ENCODE measurements at regions not wholly inside any gene's neighbourhood (a gene's known extent, or its start where the extent isn't known, plus 50 kb on each side); places are given as distances from the start of the nearest gene placed in this dataset.

DNA sequence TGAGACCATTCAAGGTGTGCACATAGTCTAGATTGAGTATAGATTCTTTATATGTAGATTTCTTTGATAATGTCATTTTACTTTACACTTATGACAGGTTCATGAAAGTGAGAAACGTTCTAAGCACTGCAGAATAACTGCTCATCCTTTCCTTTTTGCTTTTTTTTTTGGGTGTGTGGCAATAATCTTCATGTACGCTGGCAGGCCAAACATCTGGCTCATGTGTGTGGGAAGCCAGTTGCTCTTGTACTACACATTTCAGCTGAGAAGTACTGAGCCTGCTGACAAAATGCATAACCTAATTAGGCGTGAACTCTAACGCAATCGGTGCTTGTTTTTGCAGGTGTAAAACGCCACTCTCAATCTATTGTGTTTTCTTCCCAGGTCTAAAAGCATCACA, 350.8 kb upstream of the KAZN start:
- Histone ChIP-seq H3K9me3 (ENCODE audit: control insufficient read depth in 2 of 2, low read length in 2 of 2) (peaks cover 0 to 5% of the 10 kb centered on the region in 2 donors), H3K27ac (ENCODE audit: low read length) (no peak overlapping the region), H3K36me3 (ENCODE audit: control insufficient read depth in 2 of 2, insufficient read depth in 2 of 2, low read length in 2 of 2) (no peaks in the 10 kb centered on the region), H3K27me3 (ENCODE audit: control insufficient read depth in 1 of 2, insufficient read depth in 2 of 2, low read length in 2 of 2) (peaks cover 0 to 2% of the 10 kb centered on the region in 2 donors), H3K4me1 (ENCODE audit: control insufficient read depth, insufficient read depth, low read length) (no peaks in the 10 kb centered on the region), H3K9ac (ENCODE audit: low read length in 2 of 2) (no peak overlapping the region), H3K4me3 (ENCODE audit: low read length in 2 of 2) (no peak overlapping the region)

GRCh38 chr1:14251871-14252270, 346.6 kb upstream of the KAZN start:
- Histone ChIP-seq H3K36me3 (ENCODE audit: control insufficient read depth in 2 of 2, insufficient read depth in 2 of 2, low read length in 2 of 2) (no peaks in the 10 kb centered on the region), H3K9ac (ENCODE audit: low read length in 2 of 2) (no peak overlapping the region), H3K4me3 (ENCODE audit: low read length in 2 of 2) (no peak overlapping the region), H3K9me3 (ENCODE audit: control insufficient read depth in 2 of 2, low read length in 2 of 2) (peaks cover 0 to 8% of the 10 kb centered on the region in 2 donors), H3K27ac (ENCODE audit: low read length) (no peak overlapping the region), H3K27me3 (ENCODE audit: control insufficient read depth in 1 of 2, insufficient read depth in 2 of 2, low read length in 2 of 2) (peaks cover 0 to 2% of the 10 kb centered on the region in 2 donors), H3K4me1 (ENCODE audit: control insufficient read depth, insufficient read depth, low read length) (no peaks in the 10 kb centered on the region)

GRCh38 chr1:14253676-14254075, 344.8 kb upstream of the KAZN start:
- H3K27ac ChIP-seq (ENCODE audit: low read length): no peak overlapping the region

DNA sequence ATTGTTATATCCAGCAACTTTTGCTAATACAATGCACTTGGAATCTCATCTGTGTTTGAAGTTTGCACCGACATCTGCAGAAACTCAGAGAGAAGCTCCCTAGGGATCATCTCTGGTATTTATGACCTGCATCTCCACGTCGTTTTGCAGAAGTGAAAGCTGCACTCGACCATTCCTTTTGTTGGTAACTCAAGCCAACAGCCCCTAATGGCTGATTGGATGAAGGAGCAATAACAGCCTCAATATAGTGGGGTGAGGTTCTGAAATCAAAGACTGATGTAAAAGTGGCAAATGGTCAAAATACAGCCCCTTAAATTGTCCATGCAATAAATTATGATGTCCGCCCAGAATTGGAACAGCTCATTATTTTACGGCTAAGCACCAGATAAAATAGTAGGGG, 344.2 kb upstream of the KAZN start:
- Histone ChIP-seq H3K36me3 (ENCODE audit: control insufficient read depth in 2 of 2, insufficient read depth in 2 of 2, low read length in 2 of 2) (no peaks in the 10 kb centered on the region), H3K4me3 (ENCODE audit: low read length in 2 of 2) (no peak overlapping the region), H3K27ac (ENCODE audit: low read length) (no peak overlapping the region), H3K27me3 (ENCODE audit: control insufficient read depth in 1 of 2, insufficient read depth in 2 of 2, low read length in 2 of 2) (peaks cover 0 to 2% of the 10 kb centered on the region in 2 donors), H3K4me1 (ENCODE audit: control insufficient read depth, insufficient read depth, low read length) (peaks cover 4% of the 10 kb centered on the region), H3K9ac (ENCODE audit: low read length in 2 of 2) (no peak overlapping the region), H3K9me3 (ENCODE audit: control insufficient read depth in 2 of 2, low read length in 2 of 2) (peaks cover 0 to 3% of the 10 kb centered on the region in 2 donors)

More at GRCh38 chr1:14253676-14254075, 344.8 kb upstream of the KAZN start:
- H3K9me3 ChIP-seq (ENCODE audit: control insufficient read depth in 2 of 2, low read length in 2 of 2): peaks cover 0 to 4% of the 10 kb centered on the region in 2 donors
- no peak overlapping the region for H3K9ac ChIP-seq (ENCODE audit: low read length in 2 of 2)
- H3K36me3 ChIP-seq (ENCODE audit: control insufficient read depth in 2 of 2, insufficient read depth in 2 of 2, low read length in 2 of 2): no peaks in the 10 kb centered on the region
- H3K4me1 ChIP-seq (ENCODE audit: control insufficient read depth, insufficient read depth, low read length): peaks cover under 1% of the 10 kb centered on the region
- peaks cover 0 to 2% of the 10 kb centered on the region in 2 donors for H3K27me3 ChIP-seq (ENCODE audit: control insufficient read depth in 1 of 2, insufficient read depth in 2 of 2, low read length in 2 of 2)
- no peak overlapping the region for H3K4me3 ChIP-seq (ENCODE audit: low read length in 2 of 2)

DNA sequence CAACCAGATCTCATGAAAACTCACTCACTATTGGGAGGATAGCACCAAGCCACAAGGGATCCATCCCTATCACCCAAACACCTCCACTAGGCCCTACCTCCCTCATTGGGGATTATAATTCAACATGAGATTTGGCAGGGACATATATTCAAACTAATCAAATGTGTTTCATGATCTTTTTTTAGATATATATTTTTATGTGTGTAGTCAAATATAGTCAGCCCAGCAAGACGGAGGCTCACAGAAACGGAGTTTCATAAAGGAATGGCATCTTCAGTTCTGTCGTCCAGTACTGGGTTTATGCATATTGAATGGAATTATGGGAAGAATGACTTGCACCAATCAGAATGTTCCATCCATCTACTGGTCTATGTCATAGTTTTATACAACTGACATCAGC, 343.3 kb upstream of the KAZN start:
- Histone ChIP-seq H3K27ac (ENCODE audit: low read length) (no peak overlapping the region), H3K27me3 (ENCODE audit: control insufficient read depth in 1 of 2, insufficient read depth in 2 of 2, low read length in 2 of 2) (no peaks in the 10 kb centered on the region), H3K9me3 (ENCODE audit: control insufficient read depth in 2 of 2, low read length in 2 of 2) (peaks cover 0 to 3% of the 10 kb centered on the region in 2 donors), H3K4me3 (ENCODE audit: low read length in 2 of 2) (no peak overlapping the region), H3K4me1 (ENCODE audit: control insufficient read depth, insufficient read depth, low read length) (peaks cover 4% of the 10 kb centered on the region), H3K36me3 (ENCODE audit: control insufficient read depth in 2 of 2, insufficient read depth in 2 of 2, low read length in 2 of 2) (no peaks in the 10 kb centered on the region), H3K9ac (ENCODE audit: low read length in 2 of 2) (no peak overlapping the region)

GRCh38 chr1:14255711-14256110, 342.8 kb upstream of the KAZN start:
- Histone ChIP-seq H3K36me3 (ENCODE audit: control insufficient read depth in 2 of 2, insufficient read depth in 2 of 2, low read length in 2 of 2) (no peaks in the 10 kb centered on the region), H3K4me3 (ENCODE audit: low read length in 2 of 2) (no peak overlapping the region), H3K9ac (ENCODE audit: low read length in 2 of 2) (no peak overlapping the region), H3K4me1 (ENCODE audit: control insufficient read depth, insufficient read depth, low read length) (peaks cover 4% of the 10 kb centered on the region), H3K9me3 (ENCODE audit: control insufficient read depth in 2 of 2, low read length in 2 of 2) (peaks cover 0 to 3% of the 10 kb centered on the region in 2 donors), H3K27me3 (ENCODE audit: control insufficient read depth in 1 of 2, insufficient read depth in 2 of 2, low read length in 2 of 2) (no peaks in the 10 kb centered on the region), H3K27ac (ENCODE audit: low read length) (no peak overlapping the region)

DNA sequence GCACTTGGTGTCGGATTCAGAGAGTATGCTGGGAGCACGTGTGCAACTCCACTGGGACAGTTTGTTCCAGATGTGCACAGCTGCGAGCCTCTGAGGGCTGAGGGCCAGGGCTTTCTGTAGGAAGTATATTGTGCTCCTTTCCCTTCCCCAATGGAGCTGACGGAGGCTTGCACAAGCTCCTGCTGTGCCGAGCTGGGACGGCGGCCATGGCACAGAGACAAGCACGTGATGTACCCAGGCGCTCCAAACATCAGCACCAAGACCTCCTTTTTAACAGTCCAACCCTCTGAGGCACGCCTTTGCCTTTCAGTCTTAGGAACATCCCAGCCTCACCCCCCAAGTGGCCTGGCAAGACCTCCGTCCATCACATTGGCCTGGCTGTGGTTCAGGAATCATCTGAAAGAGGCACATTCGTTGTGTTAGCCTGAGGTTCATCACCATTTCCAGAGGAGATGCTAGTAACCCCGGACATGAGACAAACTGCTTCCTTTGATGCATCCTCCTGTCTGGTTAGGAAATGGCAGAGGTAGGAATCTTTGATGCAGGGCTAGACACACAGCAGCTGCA, 339.2 kb upstream of the KAZN start:
- no peak overlapping the region for H3K27ac ChIP-seq (ENCODE audit: low read length)
- H3K4me3 ChIP-seq (ENCODE audit: low read length in 2 of 2): no peak overlapping the region

GRCh38 chr1:14260480-14260879, 338.0 kb upstream of the KAZN start:
- no peak overlapping the region for H3K4me3 ChIP-seq (ENCODE audit: low read length in 2 of 2)
- peaks cover 0 to 3% of the 10 kb centered on the region in 2 donors for H3K9me3 ChIP-seq (ENCODE audit: control insufficient read depth in 2 of 2, low read length in 2 of 2)
- H3K27ac ChIP-seq (ENCODE audit: low read length): no peak overlapping the region
- H3K27me3 ChIP-seq (ENCODE audit: control insufficient read depth in 1 of 2, insufficient read depth in 2 of 2, low read length in 2 of 2): no peaks in the 10 kb centered on the region
- H3K36me3 ChIP-seq (ENCODE audit: control insufficient read depth in 2 of 2, insufficient read depth in 2 of 2, low read length in 2 of 2): no peaks in the 10 kb centered on the region
- no peak overlapping the region for H3K9ac ChIP-seq (ENCODE audit: low read length in 2 of 2)
- peaks cover 4% of the 10 kb centered on the region for H3K4me1 ChIP-seq (ENCODE audit: control insufficient read depth, insufficient read depth, low read length)

More for the DNA sequence above, 339.2 kb upstream of the KAZN start:
- peaks cover 4% of the 10 kb centered on the region for H3K4me1 ChIP-seq (ENCODE audit: control insufficient read depth, insufficient read depth, low read length)
- H3K9me3 ChIP-seq (ENCODE audit: control insufficient read depth in 2 of 2, low read length in 2 of 2): peaks cover 0 to 3% of the 10 kb centered on the region in 2 donors
- no peak overlapping the region for H3K9ac ChIP-seq (ENCODE audit: low read length in 2 of 2)
- no peaks in the 10 kb centered on the region for H3K36me3 ChIP-seq (ENCODE audit: control insufficient read depth in 2 of 2, insufficient read depth in 2 of 2, low read length in 2 of 2)
- no peaks in the 10 kb centered on the region for H3K27me3 ChIP-seq (ENCODE audit: control insufficient read depth in 1 of 2, insufficient read depth in 2 of 2, low read length in 2 of 2)

DNA sequence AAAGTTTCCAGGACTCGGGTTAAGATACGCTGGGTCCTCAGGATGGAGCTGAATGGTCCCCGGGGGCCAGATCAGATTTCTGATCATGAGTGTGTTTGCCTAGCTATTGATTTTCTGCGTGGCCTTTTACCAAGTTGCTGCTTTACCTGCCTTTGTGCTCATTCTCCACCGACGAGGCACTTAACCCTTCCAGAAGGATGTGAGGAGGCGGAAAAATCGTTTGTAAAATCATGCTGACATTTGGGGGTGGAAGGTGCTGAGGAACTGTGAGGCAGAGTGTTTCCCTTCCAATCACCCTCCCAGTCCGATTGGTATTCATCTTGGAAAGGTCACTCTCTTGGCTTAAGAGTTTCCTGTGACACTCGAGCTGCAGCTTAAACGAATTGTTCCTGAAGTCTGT, 337.1 kb upstream of the KAZN start:
- Histone ChIP-seq H3K9ac (ENCODE audit: low read length in 2 of 2) (no peak overlapping the region), H3K36me3 (ENCODE audit: control insufficient read depth in 2 of 2, insufficient read depth in 2 of 2, low read length in 2 of 2) (no peaks in the 10 kb centered on the region), H3K9me3 (ENCODE audit: control insufficient read depth in 2 of 2, low read length in 2 of 2) (peaks cover 0 to 3% of the 10 kb centered on the region in 2 donors), H3K4me3 (ENCODE audit: low read length in 2 of 2) (no peak overlapping the region), H3K4me1 (ENCODE audit: control insufficient read depth, insufficient read depth, low read length) (peaks cover 4% of the 10 kb centered on the region), H3K27ac (ENCODE audit: low read length) (no peak overlapping the region), H3K27me3 (ENCODE audit: control insufficient read depth in 1 of 2, insufficient read depth in 2 of 2, low read length in 2 of 2) (no peaks in the 10 kb centered on the region)

DNA sequence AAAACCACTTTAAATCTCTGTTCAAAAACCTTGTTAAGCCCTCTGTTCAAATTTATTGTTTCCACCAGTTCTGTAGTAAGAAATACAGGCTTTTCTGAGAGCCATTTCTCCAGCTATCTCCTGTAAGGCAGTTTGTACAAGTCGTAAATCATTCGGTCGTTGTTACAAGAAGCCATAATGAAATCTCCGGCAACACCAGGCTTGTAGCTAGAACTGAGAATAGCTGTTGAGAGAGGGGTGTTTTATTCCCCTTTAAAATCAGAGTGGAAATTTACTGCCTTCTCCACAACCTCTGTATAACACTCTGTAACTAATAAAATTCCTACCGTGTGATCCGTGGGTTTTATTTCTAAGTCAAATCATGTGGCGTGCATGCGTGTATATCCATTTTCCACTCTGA, 335.8 kb upstream of the KAZN start:
- H3K4me1 ChIP-seq (ENCODE audit: control insufficient read depth, insufficient read depth, low read length): peaks cover 4% of the 10 kb centered on the region
- no peaks in the 10 kb centered on the region for H3K9me3 ChIP-seq (ENCODE audit: control insufficient read depth in 2 of 2, low read length in 2 of 2)
- no peak overlapping the region for H3K9ac ChIP-seq (ENCODE audit: low read length in 2 of 2)
- H3K27me3 ChIP-seq (ENCODE audit: control insufficient read depth in 1 of 2, insufficient read depth in 2 of 2, low read length in 2 of 2): no peaks in the 10 kb centered on the region
- H3K36me3 ChIP-seq (ENCODE audit: control insufficient read depth in 2 of 2, insufficient read depth in 2 of 2, low read length in 2 of 2): no peaks in the 10 kb centered on the region
- no peak overlapping the region for H3K4me3 ChIP-seq (ENCODE audit: low read length in 2 of 2)
- H3K27ac ChIP-seq (ENCODE audit: low read length): no peak overlapping the region

GRCh38 chr1:14263225-14263624, 335.3 kb upstream of the KAZN start:
- Histone ChIP-seq H3K4me3 (ENCODE audit: low read length in 2 of 2) (no peak overlapping the region), H3K4me1 (ENCODE audit: control insufficient read depth, insufficient read depth, low read length) (peaks cover 4% of the 10 kb centered on the region), H3K9me3 (ENCODE audit: control insufficient read depth in 2 of 2, low read length in 2 of 2) (no peaks in the 10 kb centered on the region), H3K36me3 (ENCODE audit: control insufficient read depth in 2 of 2, insufficient read depth in 2 of 2, low read length in 2 of 2) (no peaks in the 10 kb centered on the region), H3K27me3 (ENCODE audit: control insufficient read depth in 1 of 2, insufficient read depth in 2 of 2, low read length in 2 of 2) (no peaks in the 10 kb centered on the region), H3K27ac (ENCODE audit: low read length) (no peak overlapping the region), H3K9ac (ENCODE audit: low read length in 2 of 2) (no peak overlapping the region)
